A673 (cell line): ENCODE measurements at regions not wholly inside any gene's neighbourhood (a gene's known extent, or its start where the extent isn't known, plus 50 kb on each side); places are given as distances from the start of the nearest gene placed in this dataset.

Experiments used
- CTCF ChIP-seq: fragments of 300-800, 200-600 bp; sonication (generic); conservative IDR thresholded peaks from 2 replicates; pipeline ENCODE4 v1.5.1; 2017; ENCODE audit warnings: low read depth, mild to moderate bottlenecking, antibody characterized with exemption, low read length, moderate library complexity, mixed read lengths
- EZH2 ChIP-seq: fragments of 200-600 bp; sonication (generic); IDR thresholded peaks from 2 replicates; pipeline ENCODE4 v1.6.1; 2017; ENCODE audit warnings: borderline replicate concordance, low read depth, mild to moderate bottlenecking, mixed read lengths, antibody characterized with exemption, low read length; ENCODE audit not compliant: poor library complexity, severe bottlenecking

- TF ChIP-seq CTCF (no peak), EZH2 (no peak)
Measured at GRCh38 chr1:103467100-103467499, 58.4 kb upstream of the RNPC3 start.
